Coronary artery (tissue), 2 donors: ENCODE measurements at regions not wholly inside any gene's neighbourhood (a gene's known extent, or its start where the extent isn't known, plus 50 kb on each side); places are given as distances from the start of the nearest gene placed in this dataset.

Experiments used
- DNase-seq: peaks from one replicate; pipeline ENCODE4 v3.0.0-alpha.2; 2017; ENCODE audit warnings: low spot score
- H3K27ac ChIP-seq, 2 donors: fragments of 200-600 bp; sonication (generic); one replicate each; pipeline ENCODE4 v1.5.1; 2016 to 2019
- H3K4me3 ChIP-seq: fragments of 200-600 bp; sonication (generic); 2 replicates; pipeline ENCODE4 v1.5.1; 2016; ENCODE audit warnings: mild to moderate bottlenecking, moderate library complexity
- CTCF ChIP-seq: fragments of 200-600 bp; sonication (generic); IDR thresholded peaks from one replicate; pipeline ENCODE4 v1.5.1; 2019; ENCODE audit warnings: antibody characterized with exemption

GRCh38 chr7:42449431-42449830 lies 212.4 kb upstream of the GLI3 start:
- TF ChIP-seq CTCF: no peak

GRCh38 chr7:42448901-42449300 lies 211.9 kb upstream of the GLI3 start:
- Histone ChIP-seq H3K4me3 (no peak overlapping the region), H3K27ac (no peak overlapping the region)
- TF ChIP-seq CTCF: no peak
- no peak for DNase-seq

More at GRCh38 chr7:42449431-42449830, 212.4 kb upstream of the GLI3 start:
- no peak for DNase-seq
- H3K4me3 ChIP-seq: no peak overlapping the region
- no peak overlapping the region for H3K27ac ChIP-seq

GRCh38 chr7:42445691-42446090 lies 208.7 kb upstream of the GLI3 start:
- no peak for TF ChIP-seq CTCF
- no peak overlapping the region for H3K4me3 ChIP-seq
- no peak for DNase-seq
- H3K27ac ChIP-seq: no peak overlapping the region

- Histone ChIP-seq H3K4me3 (no peak overlapping the region), H3K27ac (no peak overlapping the region)
- DNase-seq: no peak
- TF ChIP-seq CTCF: no peak
These were observed 203.9 kb upstream of the GLI3 start for GRCh38 chr7:42440951-42441350.

GRCh38 chr7:42432644-42433043 lies 195.6 kb upstream of the GLI3 start:
- no peak for TF ChIP-seq CTCF
- H3K4me3 ChIP-seq: no peak overlapping the region
- H3K27ac ChIP-seq: no peak overlapping the region
- no peak for DNase-seq

GRCh38 chr7:42431873-42432272 lies 194.9 kb upstream of the GLI3 start:
- TF ChIP-seq CTCF: no peak
- Histone ChIP-seq H3K4me3 (no peak overlapping the region), H3K27ac (no peak overlapping the region)
- no peak for DNase-seq

- DNase-seq: no peak
- no peak overlapping the region for H3K4me3 ChIP-seq
- H3K27ac ChIP-seq: no peak overlapping the region
- no peak for TF ChIP-seq CTCF
These were observed 192.3 kb upstream of the GLI3 start for GRCh38 chr7:42429339-42429738.
